CD4-positive, alpha-beta T cell (primary cell): ENCODE measurements at regions not wholly inside any gene's neighbourhood (a gene's known extent, or its start where the extent isn't known, plus 50 kb on each side); places are given as distances from the start of the nearest gene placed in this dataset.

Source experiments
- ATAC-seq: fragments of 200-7000 bp; cut with Tn5 transposase; one replicate; pipeline ENCODE4 v1.10.0; 2022; ENCODE audit warnings: mild to moderate bottlenecking; ENCODE audit not compliant: poor library complexity
- CTCF ChIA-PET: fragments of 350-600 bp; sonication (Branson Sonifier 250); formaldehyde crosslinking; loops from one replicate; lab custom pipeline; 2021; ENCODE audit warnings: antibody characterized with exemption, inconsistent platforms; lab: Charles Lee
- POLR2A ChIA-PET: fragments of 350-600 bp; sonication (Branson Sonifier 250); formaldehyde crosslinking; loops from one replicate; lab custom pipeline; 2021; ENCODE audit warnings: antibody characterized with exemption, inconsistent platforms; lab: Charles Lee
- DNase-seq, 14 experiments: peaks; one replicate each; pipeline ENCODE4 v3.0.0-alpha.2; 2013 to 2020; ENCODE audit warnings: mixed read lengths in 2 of 14
- H3K27ac ChIP-seq, 2 donors: one replicate each; pipeline versions ENCODE4 v1.5.1 to v1.7.0; 2013; ENCODE audit warnings: low read length in 2 of 2, low read depth in 1 of 2, mild to moderate bottlenecking in 1 of 2
- H3K27me3 ChIP-seq, 2 experiments: 1 replicate in 1 of 2; 2 replicates in 1 of 2; pipeline versions ENCODE4 v1.6.1 to v1.7.0; 2013; ENCODE audit warnings: low read length in 2 of 2, control low read depth in 1 of 2, mild to moderate bottlenecking in 1 of 2, moderate library complexity in 1 of 2; ENCODE audit not compliant: insufficient read depth in 2 of 2, control insufficient read depth in 1 of 2
- H3K36me3 ChIP-seq: one replicate; pipeline ENCODE4 v1.6.1; 2013; ENCODE audit warnings: low read length, control low read depth; ENCODE audit not compliant: insufficient read depth
- H3K4me1 ChIP-seq: one replicate; pipeline ENCODE4 v1.6.1; 2013; ENCODE audit warnings: low read length, control low read depth; ENCODE audit not compliant: insufficient read depth
- H3K4me3 ChIP-seq: one replicate; pipeline ENCODE4 v1.5.1; 2013; ENCODE audit warnings: mild to moderate bottlenecking, low read length, moderate library complexity
- H3K9me3 ChIP-seq, 2 experiments: 1 replicate in 1 of 2; 2 replicates in 1 of 2; pipeline versions ENCODE4 v1.6.1 to v1.7.0; 2013; ENCODE audit warnings: low read length in 2 of 2, mild to moderate bottlenecking in 2 of 2, control low read depth in 1 of 2, moderate library complexity in 1 of 2; ENCODE audit not compliant: control insufficient read depth in 1 of 2, insufficient read depth in 1 of 2
- H3K27ac Mint-ChIP-seq: one replicate; pipeline ENCODE4 v1.8.0; 2020; ENCODE audit warnings: mixed read lengths
- H3K27me3 Mint-ChIP-seq: one replicate; pipeline ENCODE4 v1.8.0; 2021; ENCODE audit warnings: mixed read lengths
- H3K36me3 Mint-ChIP-seq: one replicate; pipeline ENCODE4 v1.8.0; 2021; ENCODE audit warnings: low read depth, mixed read lengths
- H3K4me1 Mint-ChIP-seq: one replicate; pipeline ENCODE4 v1.8.0; 2021; ENCODE audit warnings: low read depth, mixed read lengths
- H3K4me3 Mint-ChIP-seq: one replicate; pipeline ENCODE4 v1.8.0; 2020; ENCODE audit warnings: mild to moderate bottlenecking, mixed read lengths
- H3K9me3 Mint-ChIP-seq: one replicate; pipeline ENCODE4 v1.8.0; 2020; ENCODE audit warnings: mixed read lengths
- CTCF ChIP-seq: fragments of 200-600 bp; IDR thresholded peaks from one replicate; pipeline ENCODE4 v1.8.0; 2022; ENCODE audit warnings: antibody characterized with exemption, mild to moderate bottlenecking
- intact Hi-C, 2 experiments: fragments of 100-400 bp; cut with DNase I in 1 of 2; cut with micrococcal nuclease in 1 of 2; formaldehyde crosslinking; loops; one replicate each; pipeline versions ENCODE4 v1.15.1 to v1.9.0; 2023 to 2025; cut with DNase I, micrococcal nuclease

GRCh38 chr5:5544094-5544663 lies 121.7 kb downstream of the ICE1 start:
- Mint-ChIP-seq H3K9me3 (peaks cover 3% of the 10 kb centered on the region), H3K36me3 (no peaks in the 10 kb centered on the region), H3K4me1 (no peaks in the 10 kb centered on the region), H3K4me3 (no peak overlapping the region), H3K27ac (no peak overlapping the region), H3K27me3 (peaks cover 34% of the 10 kb centered on the region)
- intact Hi-C loops: no loop called here
- Histone ChIP-seq H3K27ac (no peak overlapping the region), H3K36me3 (no peaks in the 10 kb centered on the region), H3K4me3 (no peak overlapping the region), H3K27me3 (peaks cover 0 to 5% of the 10 kb centered on the region in 2 experiments), H3K4me1 (no peaks in the 10 kb centered on the region), H3K9me3 (no peaks in the 10 kb centered on the region)
- ATAC-seq: no peak
- CTCF ChIA-PET: no interaction called here
- TF ChIP-seq CTCF: no peak
- POLR2A ChIA-PET: no interaction called here
- no peak for DNase-seq

GRCh38 chr5:5542654-5543053 lies 120.2 kb downstream of the ICE1 start:
- ChIA-PET POLR2A (no interaction called here), CTCF (no interaction called here)
- no peak overlapping the region for H3K4me3 ChIP-seq
- H3K4me1 ChIP-seq: no peaks in the 10 kb centered on the region
- H3K9me3 ChIP-seq: no peaks in the 10 kb centered on the region
- no peaks in the 10 kb centered on the region for H3K9me3 Mint-ChIP-seq
- no peak overlapping the region for H3K27ac ChIP-seq
- intact Hi-C loops: no loop called here
- H3K36me3 Mint-ChIP-seq: no peaks in the 10 kb centered on the region
- H3K27me3 Mint-ChIP-seq: peaks cover 29% of the 10 kb centered on the region
- ATAC-seq: no peak
- H3K36me3 ChIP-seq: no peaks in the 10 kb centered on the region
- TF ChIP-seq CTCF: no peak
- no peak overlapping the region for H3K4me3 Mint-ChIP-seq
- no peak for DNase-seq
- H3K27ac Mint-ChIP-seq: no peak overlapping the region
- peaks cover 0 to 5% of the 10 kb centered on the region in 2 experiments for H3K27me3 ChIP-seq
- no peaks in the 10 kb centered on the region for H3K4me1 Mint-ChIP-seq

GRCh38 chr5:5540065-5540464 lies 117.6 kb downstream of the ICE1 start:
- TF ChIP-seq CTCF: no peak
- Mint-ChIP-seq H3K4me1 (no peaks in the 10 kb centered on the region), H3K4me3 (no peak overlapping the region), H3K9me3 (no peaks in the 10 kb centered on the region), H3K27me3 (peaks cover 25% of the 10 kb centered on the region), H3K27ac (no peak overlapping the region), H3K36me3 (no peaks in the 10 kb centered on the region)
- Histone ChIP-seq H3K36me3 (no peaks in the 10 kb centered on the region), H3K4me1 (no peaks in the 10 kb centered on the region), H3K9me3 (no peaks in the 10 kb centered on the region), H3K27me3 (peaks cover 0 to 5% of the 10 kb centered on the region in 2 experiments), H3K27ac (no peak overlapping the region), H3K4me3 (no peak overlapping the region)
- ChIA-PET POLR2A (no interaction called here), CTCF (no interaction called here)
- ATAC-seq: no peak
- DNase-seq: no peak
- intact Hi-C loops: no loop called here
